CD4-positive, alpha-beta T cell treated with Interleukin-15 for 1 hour (primary cell): ENCODE measurements at regions not wholly inside any gene's neighbourhood (a gene's known extent, or its start where the extent isn't known, plus 50 kb on each side); places are given as distances from the start of the nearest gene placed in this dataset.

ENCODE experiments used
- DNase-seq: peaks from one replicate; pipeline ENCODE4 v3.0.0-alpha.2; 2020

DNA sequence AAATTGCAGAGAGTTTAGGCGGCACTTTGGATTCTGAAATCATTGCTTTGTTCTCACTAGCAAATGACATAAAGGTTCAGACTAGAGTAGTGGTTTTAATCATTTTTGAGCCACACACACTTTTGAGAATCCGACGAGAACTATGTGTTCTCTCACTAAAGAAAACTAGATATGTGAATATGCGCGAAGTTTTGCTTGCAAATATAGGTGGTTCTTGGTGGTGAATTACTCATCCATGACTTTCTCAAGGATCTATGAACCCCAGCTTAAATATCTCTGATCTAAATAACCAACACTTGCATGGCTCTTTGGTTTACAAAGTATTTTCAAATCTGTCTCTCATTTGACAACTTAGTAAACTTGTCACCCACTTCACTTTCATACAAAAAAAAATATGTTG lies 54.8 kb downstream of the NOG start:
- no peak for DNase-seq

DNA sequence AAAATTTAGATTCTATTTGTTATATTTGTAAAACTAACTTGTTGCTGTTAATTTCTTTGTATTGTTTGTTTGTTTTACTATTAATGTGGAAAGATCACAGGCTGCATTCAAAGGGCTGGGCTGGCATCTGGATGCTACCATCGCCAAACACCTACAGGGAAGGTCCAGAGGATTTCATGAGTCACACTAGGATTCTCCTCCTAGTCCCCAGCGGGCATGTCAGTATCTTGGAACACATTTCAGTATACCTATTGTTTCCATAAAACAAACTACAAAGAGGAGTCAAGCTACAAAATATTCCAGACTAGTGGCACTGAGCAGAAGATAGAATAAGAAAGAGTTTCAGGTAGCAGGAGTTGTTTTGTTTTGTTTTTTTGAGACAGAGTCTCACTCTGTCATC lies 55.3 kb downstream of the NOG start:
- DNase-seq = no peak

DNA sequence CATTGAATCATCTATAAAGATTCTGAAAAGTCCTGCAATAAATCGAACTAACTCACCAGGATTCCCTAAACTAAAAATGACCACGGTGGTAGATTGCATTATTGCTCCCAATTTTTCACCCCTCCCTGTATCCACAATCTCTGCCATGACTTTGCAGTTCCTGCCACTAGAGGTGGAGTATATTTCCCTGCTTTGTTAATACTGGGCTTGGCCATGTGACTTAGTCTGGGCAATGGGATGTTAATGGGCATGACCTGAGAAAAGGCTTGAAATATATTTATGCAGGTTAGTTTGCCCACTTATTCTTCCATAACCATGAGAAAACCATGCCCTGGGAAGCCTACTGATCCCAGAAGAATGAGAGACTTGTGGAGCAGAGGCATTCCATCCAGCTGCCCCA lies 59.1 kb downstream of the NOG start:
- DNase-seq = no peak

DNA sequence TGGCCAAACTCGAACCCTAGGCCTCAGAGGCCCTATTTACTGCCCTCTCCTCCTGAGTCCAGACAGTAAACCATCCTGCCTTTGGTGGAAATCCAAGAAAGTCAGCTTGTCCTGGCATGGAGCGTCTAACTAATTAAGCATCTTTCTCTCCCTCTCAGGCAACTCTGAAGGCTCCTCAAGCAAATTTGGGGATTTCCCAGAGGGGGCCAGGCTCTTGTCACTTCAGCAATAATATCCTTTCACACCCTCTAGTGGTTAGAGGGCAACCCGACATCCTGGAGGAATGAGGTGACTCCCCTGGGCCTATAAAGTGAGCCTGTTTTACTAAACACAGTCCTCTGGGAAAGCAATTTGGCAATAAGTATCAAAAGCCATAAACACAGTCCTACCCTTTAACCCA lies 60.4 kb downstream of the NOG start:
- DNase-seq = peak; percentile 62

DNA sequence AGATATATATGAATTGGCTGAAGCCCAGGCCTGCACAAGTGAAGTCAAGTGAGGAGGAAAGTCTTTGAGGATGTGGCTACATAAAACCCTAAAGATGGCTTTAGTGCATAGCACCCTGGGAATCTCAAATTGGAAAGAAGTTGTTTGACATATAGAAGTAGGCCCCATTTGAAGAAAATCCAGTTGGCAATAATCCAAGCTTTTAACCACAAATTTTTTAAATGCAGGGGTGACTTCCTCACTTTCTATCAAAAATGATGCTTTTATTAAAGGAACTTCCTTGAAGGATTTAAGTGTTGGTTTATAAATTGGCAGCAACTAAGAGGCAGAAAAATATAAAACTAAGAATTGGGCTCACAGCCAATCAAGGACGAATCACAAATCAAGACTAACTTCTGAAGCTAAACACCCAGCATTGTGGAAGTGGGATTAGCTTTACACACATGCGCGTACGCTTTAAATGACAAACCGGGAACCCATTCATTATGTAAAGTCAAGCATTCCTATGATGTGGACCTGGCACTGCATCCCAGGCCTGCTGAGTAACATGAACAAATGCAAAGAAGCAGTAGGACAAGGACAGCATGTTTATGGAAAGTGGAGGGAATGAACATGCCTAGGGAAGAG lies 63.3 kb downstream of the NOG start:
- no peak for DNase-seq

DNA sequence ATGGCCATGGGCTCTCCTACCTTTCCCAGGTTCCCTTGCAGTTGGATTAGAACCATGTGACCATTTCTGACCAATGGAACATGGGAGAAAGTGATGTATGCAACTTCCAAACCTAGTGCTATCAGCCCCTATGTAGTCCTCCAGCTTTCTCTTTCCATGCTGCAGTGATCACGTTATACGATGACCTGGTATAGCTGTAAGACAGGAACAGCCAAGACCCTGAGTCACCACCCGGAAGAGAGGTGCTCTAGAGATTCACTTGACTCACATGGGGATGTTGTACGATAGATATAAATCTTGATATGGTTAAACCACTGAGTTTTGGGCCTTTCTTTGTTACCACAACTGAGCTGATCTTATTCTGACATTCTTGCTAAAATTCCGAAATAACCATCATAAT lies 65.1 kb downstream of the NOG start:
- no peak for DNase-seq

DNA sequence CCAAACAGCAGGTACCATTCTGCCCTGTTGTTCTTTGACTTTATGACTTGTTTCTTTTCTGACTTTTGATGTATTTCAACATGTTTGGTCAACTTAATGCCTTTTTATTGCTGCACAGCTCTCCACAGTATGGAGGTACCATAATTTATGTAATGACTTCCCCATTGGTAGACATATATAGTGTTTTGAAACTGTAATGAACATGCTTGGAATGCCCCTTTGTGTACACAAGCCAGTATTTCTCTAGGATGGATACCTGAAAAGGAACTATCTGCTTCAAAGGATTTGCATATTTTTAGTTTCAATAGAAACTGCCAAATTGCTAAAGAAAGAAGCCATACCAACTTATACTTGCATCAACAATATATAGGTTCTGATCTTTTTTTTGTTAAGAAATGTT lies 66.1 kb downstream of the NOG start:
- DNase-seq = no peak

DNA sequence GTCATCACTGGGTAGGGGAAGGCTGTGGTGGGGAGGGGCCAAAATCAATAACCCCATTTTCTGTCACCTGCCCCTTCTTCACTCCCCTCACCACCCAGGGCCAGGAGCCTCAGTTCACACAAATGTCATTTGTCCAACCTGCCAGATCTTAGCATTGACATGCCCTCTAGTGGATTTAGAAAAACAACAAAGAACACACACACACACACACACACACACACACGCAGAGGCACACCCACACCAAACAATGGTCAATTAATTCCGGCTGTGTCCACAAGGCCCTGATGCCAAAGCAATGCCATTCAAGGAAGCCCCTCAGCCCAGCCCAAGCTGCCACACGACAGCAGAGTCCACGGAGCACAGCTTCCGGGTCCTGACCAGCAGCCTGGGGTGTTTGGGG lies 68.4 kb downstream of the NOG start:
- DNase-seq = no peak

DNA sequence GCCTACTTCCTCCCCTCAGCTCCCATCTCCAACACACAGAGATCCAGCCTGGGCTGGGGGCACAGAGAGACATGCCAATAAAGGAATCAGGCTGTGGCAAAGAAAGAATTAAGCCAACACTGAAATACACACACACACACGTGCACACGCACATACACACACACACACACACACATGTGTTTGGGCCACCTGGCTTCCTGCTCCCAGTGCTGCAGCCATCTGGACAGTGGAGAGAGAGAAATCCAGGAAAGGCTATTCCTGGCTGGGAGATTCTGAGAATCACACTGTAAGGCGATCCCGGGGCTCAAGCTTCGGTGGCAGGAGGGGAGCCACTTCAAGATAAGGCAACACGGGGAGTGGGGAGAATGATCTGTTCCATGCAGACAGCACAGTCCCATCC lies 72.4 kb downstream of the NOG start:
- DNase-seq = no peak

DNA sequence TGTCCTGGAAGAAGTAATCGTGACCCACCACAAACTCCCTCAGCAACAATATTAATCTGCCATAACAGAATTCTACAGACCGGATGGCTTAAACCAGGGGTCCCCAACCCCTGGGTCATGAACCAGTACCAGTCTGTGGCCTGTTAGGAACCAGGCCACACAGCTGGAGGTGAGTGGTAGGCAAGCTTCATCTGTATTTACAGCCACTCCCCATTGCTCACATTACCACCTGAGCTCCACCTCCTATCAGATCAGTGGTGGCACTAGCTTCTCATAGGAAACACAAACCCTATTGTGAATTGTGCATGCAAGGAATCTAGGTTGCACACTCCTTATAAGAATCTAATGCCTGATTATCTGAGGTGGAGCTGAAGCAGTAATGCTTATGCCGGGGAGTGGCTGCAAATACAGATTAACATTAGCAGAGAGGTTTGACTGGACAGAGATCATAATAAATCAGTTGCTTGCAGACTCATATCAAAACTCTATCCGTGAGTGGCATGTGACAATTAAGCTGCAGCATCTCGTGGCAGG lies 74.5 kb downstream of the NOG start:
- no peak for DNase-seq

DNA sequence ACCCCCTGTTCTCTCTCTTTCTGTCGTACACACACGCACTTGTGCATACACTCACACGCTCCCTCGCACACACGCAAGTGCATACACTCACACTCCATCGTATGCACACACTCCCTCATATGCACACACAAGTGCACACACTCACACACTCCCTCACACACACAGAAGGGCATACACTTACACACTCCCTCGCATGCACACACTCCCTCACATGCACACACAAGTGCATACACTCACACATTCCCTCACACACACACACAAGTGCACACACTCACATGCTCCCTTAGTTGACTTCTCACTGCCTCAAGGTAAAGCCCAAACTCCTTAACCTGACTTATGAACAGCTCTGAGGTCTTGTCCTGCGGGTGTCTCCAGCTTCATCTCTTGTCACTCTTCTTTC lies 78.7 kb downstream of the NOG start:
- no peak for DNase-seq

DNA sequence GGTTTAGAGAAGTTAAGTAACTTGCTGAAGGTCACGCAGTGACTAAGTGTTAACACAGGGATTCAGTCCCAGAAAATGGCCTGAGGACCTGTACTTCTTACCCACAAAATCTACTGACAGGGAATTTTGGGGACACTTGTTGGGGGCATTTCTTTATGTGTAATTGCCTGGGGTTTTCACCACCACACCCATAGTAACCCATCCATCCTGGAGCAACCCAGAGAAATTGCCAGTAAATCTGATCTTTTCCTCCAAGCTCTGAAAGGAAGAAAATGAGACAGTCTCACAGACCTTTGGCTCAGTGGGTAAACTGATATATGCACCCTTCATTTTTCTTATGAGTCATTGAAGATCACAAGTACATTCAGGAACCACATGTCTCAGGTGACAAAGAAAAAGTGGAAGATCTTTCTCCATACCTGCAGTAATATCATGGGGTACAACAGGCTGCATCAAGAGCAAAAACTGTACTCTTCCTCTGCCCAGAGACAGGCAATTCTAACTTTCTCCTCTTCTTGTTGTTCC lies 81.0 kb downstream of the NOG start:
- no peak for DNase-seq

DNA sequence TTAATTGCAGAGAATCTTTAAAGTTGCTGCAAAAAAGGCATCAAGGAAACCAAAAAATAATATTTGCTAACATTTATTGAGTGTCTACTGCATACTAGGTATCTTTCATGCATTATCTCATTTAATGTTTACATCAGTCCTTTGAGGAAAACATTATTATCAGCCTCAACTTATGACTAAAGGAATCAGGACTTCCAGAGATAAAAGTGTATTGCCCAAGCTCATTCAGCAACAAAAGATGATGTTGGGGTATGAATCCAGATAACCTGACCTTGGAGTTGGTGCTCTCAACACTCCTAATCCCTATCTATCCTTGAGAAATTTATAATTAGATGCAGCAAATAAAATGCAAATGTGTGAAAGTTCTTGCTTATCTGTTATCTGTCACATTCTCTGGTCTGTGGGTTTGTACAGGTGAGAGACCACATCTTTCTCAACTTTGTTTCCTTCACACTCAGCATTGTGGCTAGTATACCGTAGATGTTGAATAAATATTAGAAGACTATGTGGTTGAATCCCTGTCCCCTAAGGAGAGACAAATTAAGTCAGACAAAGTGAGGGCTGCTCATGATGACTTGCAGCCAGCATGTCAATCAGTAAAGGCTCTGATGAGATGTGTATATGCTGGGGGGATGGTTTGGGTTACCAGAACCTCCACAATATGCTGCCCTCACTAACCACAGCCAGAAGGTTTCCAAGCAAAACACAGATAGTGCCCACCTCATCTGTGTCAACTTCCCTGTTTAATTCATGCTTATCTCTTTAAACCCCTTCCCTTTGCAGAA lies 82.6 kb downstream of the NOG start:
- no peak for DNase-seq

DNA sequence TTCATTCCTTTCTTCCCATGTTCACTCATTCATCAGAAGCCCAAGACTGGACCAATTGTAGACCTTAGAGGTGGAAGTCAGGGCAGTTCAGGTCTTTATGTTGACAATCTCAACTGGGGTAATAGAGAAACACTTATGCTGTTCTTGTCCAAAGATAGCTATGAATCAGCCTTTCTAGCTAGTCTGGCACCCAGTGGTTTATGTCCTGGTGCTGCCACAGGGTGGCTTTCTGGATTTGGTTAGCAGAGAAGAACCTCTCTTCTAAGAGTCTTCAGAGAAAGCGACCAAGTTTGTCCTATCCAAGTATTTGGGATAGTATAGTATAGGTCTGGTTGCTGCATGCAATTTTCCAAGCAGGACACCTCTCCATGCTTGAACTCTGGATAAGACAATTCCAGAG lies 83.3 kb downstream of the NOG start:
- no peak for DNase-seq

DNA sequence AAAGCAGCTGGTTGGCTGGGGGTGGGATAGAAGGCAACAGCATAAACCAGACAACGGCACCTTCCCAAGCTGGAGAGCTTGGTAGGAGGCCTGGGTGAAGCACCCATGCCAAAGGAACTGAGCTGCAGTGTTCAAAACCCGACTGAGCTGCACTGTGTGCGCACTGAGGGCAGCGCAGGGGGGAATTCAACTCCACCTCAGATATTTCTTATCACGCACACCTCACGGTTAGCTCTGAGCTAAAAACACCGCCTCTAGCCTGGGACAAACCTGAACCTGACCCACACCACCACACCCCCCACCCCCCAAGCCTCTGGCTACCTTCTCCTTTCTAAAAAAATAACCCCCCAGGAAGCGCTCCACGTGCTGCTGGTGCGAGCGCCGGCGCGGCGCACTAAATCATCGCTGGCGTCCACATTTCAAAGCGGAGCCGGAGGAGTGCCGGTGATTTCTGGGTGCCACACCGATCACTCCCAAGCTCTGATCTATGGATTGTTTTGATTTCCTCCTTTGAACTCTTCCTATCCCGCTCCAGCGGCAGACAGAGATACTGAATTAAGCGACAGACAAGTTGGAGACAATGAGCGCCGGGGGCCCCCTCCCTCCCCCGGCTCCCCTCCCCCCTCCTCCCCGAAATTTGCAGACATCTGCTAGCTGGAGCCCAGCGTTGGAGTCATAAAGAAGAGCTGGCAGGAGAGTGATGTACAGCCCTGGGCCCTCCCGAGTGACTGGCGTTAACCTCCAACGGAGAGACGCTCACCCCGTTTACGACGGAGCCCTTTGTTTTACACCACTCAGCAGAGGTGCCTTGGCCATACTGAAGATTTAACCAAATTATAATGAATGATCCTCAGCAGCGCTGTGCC lies 85.0 kb downstream of the NOG start:
- DNase-seq = no peak

DNA sequence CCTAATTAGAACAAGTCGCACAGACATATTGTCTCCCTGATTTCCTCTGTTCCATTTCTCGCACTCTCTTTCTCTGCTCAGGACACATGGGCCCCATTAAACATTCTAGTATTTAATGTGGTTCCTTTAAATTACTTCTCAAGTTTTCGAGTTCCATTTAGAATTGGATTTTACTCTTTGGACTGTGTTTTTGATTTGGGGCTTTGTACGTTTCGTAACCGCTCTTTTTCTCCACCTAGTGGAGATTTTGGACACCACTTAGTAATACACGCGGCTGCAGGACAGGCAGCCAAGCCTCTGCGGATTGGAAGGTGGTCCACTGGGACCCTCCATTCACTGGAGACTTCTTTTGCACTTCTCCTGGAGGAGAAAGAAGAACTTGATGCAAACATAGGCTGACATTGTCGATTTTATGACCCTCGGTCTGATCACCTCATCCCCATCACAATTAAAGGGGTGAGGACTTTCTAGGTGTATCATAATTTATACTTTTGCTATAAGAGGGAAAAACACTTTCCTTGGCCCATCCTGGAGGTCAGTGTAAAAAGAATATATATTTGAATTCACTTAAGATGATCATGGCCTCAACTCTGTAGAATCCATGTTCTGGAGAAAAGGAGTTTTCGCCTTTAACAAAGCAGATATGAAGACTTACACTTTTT lies 85.7 kb downstream of the NOG start:
- no peak for DNase-seq

DNA sequence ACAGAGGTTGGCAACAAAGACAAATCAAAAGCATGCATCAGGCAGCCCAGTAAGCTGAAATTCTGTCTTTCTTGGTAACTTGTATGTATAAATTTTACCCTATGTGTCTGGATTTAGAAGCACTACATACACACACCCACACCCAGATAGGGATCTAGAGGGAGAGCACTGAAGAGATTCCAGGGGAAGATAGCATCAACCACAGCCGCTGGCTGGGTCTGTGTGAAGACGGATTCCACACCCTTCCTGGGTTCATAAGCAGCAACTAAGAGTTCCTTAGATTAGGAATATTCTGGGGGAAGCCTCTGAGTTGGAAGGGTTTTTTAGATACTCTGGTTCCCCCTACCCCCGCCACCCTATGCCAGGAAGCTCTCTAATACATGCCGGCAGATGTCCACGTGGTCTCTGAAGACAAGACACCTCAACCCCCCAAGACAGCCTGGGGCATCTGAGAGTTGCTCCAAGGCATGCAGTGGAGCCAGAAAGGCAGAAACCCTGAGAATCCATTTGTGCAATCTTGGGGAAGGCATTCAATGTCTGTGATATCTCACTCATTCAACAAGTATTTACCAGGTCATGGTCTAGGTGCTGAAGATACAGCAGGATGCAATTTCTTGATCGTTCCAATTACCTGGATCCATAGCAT lies 86.4 kb downstream of the NOG start:
- no peak for DNase-seq

DNA sequence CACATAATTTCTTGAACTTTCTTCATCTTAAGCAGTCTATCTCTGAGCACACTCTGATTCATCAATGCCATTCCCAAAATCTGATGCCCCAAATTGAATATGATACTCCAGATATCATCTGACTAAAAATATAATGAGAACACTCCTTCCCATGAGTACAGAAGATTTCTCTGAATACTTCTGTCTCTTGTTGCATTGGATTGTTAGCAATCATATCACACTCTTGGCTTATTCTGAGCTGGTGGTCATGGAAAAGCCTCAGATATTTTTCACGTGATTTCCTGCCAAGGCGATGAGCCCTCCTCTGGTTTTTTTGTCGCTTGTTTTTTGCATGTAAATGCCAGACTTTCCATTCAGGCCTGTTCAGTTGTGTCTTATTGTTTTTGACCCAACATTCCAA lies 87.2 kb downstream of the NOG start:
- DNase-seq = no peak

DNA sequence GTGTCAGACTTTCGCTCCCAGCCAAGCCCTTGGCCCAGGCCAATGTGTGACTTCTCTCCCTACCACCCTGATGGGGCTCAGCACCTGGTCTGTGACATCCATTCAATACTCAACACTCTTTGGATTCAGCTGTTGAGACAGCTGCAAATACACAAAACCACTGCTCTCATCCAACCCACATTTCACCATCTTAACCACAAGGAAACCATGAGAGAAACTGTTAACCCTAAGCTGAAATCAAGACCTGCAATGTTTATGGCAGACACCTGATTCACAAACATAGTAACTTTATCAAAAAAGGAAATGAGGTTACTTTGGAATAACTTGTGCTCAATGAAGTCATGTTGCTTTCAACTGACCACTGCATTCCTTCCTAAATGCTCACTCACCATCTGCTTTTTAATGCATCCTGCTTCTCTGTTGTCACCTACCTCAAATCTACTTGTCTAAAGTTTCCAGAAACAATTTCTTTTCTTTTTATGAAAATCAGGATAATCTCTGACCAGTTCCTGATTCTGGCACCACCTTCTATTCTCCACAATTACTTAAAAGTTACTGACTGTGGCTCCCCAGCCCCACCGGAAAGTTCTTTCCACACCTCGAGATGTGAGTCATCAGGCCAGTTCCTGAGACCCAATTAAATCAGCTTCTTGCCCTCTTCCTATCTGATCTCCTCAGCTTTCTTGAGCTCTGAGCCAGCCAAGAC lies 88.2 kb downstream of the NOG start:
- no peak for DNase-seq

DNA sequence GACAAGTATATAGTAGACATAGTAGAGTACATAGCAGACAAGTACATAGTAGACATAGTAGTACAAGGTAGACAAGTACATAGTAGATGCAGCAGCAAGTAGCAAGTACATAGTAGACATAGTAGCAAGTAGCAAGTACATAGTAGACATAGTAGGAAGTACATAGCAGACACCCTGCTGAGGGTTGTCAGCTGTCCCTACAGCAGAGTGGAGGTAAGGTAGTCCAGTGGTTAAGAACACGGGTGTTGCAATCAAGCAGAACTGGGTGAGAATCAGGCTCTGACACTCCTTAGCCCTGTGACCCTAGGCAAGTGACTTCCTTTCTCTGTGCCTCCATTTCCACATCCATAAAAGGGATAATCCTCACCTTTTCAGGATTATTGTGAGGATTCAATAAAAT lies 94.7 kb downstream of the NOG start:
- no peak for DNase-seq

DNA sequence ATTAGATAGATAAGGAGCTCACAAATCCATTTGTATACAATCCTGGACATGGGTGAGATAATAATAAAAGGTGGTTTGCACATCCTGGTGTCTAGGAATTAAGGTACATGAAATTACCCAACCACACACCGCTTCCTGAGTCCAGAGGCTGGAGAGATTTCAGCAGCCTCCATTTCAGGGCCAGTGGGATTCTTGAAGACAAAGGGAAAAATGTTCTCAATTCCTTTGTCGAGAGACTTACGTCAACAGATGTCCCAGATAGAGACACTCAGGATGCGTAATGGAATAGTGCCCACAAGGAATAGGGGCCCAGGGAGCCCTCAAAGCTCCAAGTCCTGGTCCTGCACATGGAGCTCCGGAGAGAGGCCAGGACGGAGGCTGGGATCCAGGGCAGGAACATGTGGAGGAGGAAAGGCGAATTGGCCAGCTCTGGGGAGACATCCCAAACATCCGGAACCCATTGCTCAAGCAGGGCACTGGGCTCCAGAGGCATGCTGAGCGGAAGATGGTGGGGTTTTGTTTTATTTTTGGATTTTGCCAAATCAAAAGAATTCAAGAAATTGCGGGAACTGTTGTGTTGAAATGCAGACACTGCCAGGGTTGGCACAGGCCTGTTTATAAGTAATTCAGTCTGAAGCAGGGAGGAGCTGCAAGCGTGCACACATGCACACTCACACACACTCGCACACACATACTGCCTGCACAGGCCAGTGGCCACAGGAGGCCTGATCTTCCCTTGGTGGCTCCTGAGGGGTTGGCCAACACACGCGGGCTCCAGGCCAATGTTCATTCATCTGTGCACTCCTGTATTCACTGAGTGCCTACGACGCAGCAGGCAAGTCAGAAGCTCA lies 97.2 kb downstream of the NOG start:
- no peak for DNase-seq
